HG02623 (cell line): ENCODE measurements at regions not wholly inside any gene's neighbourhood (a gene's known extent, or its start where the extent isn't known, plus 50 kb on each side); places are given as distances from the start of the nearest gene placed in this dataset.
A peak's percentile ranks its signal among the peaks of the same experiment; 100 is the strongest.

Source experiments
- ATAC-seq: cut with Tn5 transposase; IDR thresholded peaks from one replicate; pipeline ENCODE4 v1.9.1; 2021; ENCODE audit warnings: moderate library complexity; ENCODE audit not compliant: unreplicated experiment

GRCh38 chr13:64985075-64985474 lies 2245.1 kb downstream of the PCDH9 start:
- ATAC-seq = no peak

- ATAC-seq = no peak
Measured at GRCh38 chr13:64962404-64962803, 2267.7 kb downstream of the PCDH9 start.

- ATAC-seq = no peak
Measured at GRCh38 chr13:64959276-64959675, 2270.9 kb downstream of the PCDH9 start.

GRCh38 chr13:64958106-64958505 lies 2272.0 kb downstream of the PCDH9 start:
- ATAC-seq = no peak

DNA sequence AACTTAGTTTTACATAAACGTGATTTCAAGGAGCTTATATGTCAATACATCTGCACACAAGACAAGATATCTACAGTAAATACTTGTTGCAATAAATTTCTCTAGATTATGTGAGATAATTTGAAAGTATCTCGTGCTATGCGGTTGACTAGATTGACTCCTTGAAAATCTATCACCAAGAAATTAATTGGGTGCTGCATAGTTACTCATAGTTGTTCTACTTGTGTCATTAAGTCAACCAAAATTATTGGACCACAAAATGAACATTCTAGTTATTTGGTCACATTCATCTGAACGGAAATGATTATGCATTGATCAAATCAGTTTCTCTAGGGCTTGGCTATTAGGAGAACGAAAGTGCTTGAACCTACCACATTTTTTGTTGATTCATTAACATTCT lies 2291.5 kb downstream of the PCDH9 start:
- no peak for ATAC-seq

GRCh38 chr13:64937302-64937701 lies 2292.8 kb downstream of the PCDH9 start:
- ATAC-seq = no peak

GRCh38 chr13:64936879-64937278 lies 2293.3 kb downstream of the PCDH9 start:
- no peak for ATAC-seq

- ATAC-seq = no peak
Measured at GRCh38 chr13:64935441-64935840, 2294.7 kb downstream of the PCDH9 start.

DNA sequence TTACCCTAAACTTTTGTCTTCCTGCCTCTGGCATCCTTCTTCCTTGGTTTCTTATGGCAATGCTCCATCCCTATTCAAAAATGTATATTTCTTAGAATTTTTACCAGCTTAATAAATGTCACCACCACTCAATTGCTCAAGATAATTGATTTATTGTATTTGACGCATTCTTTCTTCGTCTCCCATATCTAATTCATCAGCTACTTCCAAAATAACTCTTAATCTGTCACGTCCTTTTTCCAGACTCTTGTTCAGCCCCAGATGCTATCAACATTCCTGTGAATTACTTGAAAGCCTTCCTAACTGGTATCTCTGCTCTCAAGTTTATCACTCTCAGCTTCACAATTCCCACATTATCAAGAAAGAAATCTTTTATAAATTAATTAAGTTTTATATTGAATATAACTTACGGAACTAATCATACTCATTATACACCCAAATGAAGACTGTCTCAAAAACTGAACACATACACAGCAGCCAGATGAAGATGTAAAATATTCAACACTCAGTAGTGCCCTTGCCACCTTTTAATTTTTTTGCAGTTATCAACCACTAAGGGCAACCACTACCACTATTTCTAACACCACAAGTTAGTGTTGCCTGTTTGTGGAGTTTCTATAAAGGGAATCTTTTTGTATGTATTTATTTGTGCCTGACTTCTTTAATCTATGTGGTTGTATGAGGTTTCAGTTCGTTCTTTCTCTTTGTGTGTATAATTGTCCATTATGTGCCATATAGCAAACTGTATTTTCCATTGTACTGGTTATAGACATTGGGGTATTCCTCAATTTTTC lies 2295.4 kb downstream of the PCDH9 start:
- no peak for ATAC-seq

DNA sequence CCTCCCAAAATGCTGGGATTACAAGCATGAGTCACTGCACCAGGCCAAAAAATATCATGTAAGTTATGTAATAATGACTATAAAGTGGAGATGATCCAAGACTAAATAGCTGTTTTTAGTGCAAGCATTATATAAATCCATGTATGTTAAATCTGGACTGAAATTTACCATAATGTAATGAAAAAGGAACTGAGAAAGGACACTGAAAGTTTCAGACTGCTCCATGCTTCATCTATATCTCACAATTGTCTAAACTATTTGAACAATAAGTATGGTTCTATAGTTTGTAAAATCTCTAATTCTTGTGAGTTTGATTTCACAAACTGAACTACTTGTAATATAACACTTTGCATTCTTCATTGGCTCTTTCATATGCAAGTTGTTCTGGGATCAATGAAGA lies 2299.5 kb downstream of the PCDH9 start:
- ATAC-seq = no peak

GRCh38 chr13:64928696-64929499 lies 2301.2 kb downstream of the PCDH9 start:
- ATAC-seq = peak; percentile 85

- ATAC-seq = no peak
Measured at GRCh38 chr13:64925727-64926126, 2304.4 kb downstream of the PCDH9 start.

DNA sequence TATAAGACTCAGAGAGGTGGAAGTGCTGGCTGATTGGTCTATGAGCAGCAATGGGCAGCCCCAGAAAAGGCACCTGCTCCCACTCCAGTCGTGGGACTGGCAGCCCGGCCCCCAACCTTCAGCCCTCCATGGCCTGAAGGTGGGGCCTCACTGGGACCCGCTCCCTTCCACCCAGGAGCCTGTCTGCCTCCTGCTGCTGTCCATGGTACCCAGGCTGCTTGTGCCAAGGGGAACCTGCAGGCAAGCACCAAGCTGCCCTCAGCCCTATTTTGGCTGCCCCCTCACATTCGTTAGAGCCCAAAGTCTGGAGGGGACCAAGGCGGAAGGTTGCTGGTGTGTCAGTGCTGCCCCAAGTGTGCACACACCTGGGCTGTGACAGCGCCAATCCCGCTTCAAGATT lies 2304.9 kb downstream of the PCDH9 start:
- ATAC-seq = no peak

GRCh38 chr13:64924401-64924800 lies 2305.7 kb downstream of the PCDH9 start:
- no peak for ATAC-seq

- ATAC-seq = no peak
Measured at GRCh38 chr13:64917566-64917965, 2312.6 kb downstream of the PCDH9 start.

- no peak for ATAC-seq
Measured at GRCh38 chr13:64912141-64912540, 2318.0 kb downstream of the PCDH9 start.

DNA sequence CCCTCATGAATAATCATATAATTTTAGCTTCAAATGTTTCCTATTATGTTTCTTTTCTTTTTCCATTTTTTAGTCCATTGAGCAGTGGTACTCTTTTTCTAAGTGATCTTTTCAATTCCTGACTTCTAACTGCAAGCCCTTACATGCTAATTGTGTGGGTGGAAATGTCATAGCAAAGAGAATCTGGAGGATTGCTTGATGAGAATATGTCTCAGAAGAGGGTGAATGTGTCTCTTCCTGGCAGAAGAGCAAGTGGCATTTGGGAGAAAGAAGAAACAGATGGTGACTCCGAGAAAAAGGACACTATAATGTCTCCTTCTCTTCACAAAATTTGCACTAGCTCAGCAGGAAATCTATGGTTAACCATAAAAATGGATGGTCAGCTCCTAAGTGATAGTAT lies 2320.0 kb downstream of the PCDH9 start:
- ATAC-seq = no peak

DNA sequence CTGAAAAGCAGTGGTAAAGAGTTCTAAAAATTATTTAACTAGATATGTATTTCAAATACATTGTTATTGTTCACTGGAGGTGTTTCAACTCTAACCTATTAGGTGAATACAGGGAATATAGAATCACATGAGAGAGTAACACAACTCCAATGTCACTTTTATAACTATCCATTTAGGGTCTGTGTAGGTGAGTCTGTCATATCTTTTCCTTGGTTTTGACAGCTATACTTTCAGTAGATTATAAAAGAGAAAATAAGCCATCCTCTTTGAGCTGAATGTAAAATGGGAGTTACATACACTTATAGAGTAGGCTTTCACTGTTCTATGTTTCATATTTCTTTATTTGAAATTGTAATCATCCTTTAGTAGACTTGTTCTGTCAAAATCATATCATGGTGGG lies 2321.0 kb downstream of the PCDH9 start:
- ATAC-seq = no peak

DNA sequence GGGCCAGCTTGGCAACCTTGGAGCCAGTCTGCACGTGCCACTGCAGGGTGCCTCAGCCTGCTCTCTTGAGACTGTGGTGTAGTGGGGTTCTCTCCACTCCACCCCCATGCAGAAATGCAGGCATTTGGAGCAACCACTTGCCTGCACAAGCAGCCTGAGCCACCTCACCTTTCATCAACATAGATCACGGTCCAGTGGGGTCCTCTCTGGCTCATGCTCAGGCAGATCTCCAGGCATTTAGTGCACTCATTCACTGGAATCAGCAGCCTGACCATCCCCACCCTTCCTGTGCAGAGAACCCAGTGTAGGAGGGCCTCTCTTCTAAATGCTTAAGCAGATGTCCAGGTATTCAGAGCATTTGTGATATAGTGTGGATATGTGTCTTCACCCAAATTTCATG lies 2330.1 kb downstream of the PCDH9 start:
- no peak for ATAC-seq

DNA sequence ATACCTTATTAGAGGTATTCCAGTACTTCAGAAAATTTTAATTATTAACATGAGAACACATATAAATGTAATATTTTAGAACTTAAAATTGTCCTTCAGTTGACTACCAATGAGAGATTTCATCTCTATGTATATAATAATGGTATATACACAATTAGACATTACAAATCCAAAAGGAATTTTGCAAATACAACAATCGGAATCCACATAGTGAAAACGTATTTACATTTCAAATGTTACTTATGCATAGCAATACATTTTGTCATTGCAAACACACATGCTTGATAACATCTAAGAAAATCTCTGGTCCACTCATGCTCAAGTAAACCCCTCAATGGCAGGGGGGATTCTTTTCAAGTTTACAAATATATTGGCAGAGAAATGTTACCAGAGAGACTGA lies 2345.2 kb downstream of the PCDH9 start:
- ATAC-seq = no peak

- ATAC-seq = no peak
Measured at GRCh38 chr13:64877176-64877575, 2353.0 kb downstream of the PCDH9 start.

- no peak for ATAC-seq
Measured at GRCh38 chr13:64871742-64872141, 2358.4 kb downstream of the PCDH9 start.
